Chondrocyte (in vitro differentiated cells): ENCODE measurements at regions not wholly inside any gene's neighbourhood (a gene's known extent, or its start where the extent isn't known, plus 50 kb on each side); places are given as distances from the start of the nearest gene placed in this dataset.
A peak's percentile ranks its signal among the peaks of the same experiment; 100 is the strongest.
"Not testable (repeated sequence)": the region's sequence is repeated elsewhere in the genome, so short reads cannot be mapped to it uniquely, and the experiment has no call there.

Source experiments
- DNase-seq: peaks from one replicate; pipeline ENCODE4 v3.0.0; 2021; ENCODE audit warnings: mixed read lengths, low spot score
- H3K27ac Mint-ChIP-seq: one replicate; pipeline ENCODE4 v1.8.0; 2021; ENCODE audit warnings: mild to moderate bottlenecking, moderate library complexity, mixed read lengths; ENCODE audit not compliant: unreplicated experiment
- H3K27me3 Mint-ChIP-seq: 2 replicates; pipeline ENCODE4 v1.8.0; 2021; ENCODE audit warnings: low read depth, mixed read lengths
- H3K36me3 Mint-ChIP-seq: 2 replicates; pipeline ENCODE4 v1.8.0; 2021; ENCODE audit warnings: low read depth, mixed read lengths
- H3K4me1 Mint-ChIP-seq: 2 replicates; pipeline ENCODE4 v1.8.0; 2021; ENCODE audit warnings: low read depth, mild to moderate bottlenecking, mixed read lengths
- H3K4me3 Mint-ChIP-seq: one replicate; pipeline ENCODE4 v1.8.0; 2021; ENCODE audit warnings: mild to moderate bottlenecking, moderate library complexity, mixed read lengths; ENCODE audit not compliant: unreplicated experiment
- H3K9me3 Mint-ChIP-seq: 2 replicates; pipeline ENCODE4 v1.8.0; 2021; ENCODE audit warnings: low read depth, mixed read lengths
- TF ChIP-seq, protein P1 (sequence below): fragments of 200-600 bp; sonication (generic); IDR thresholded peaks from 2 replicates; pipeline ENCODE4 v1.5.0; 2021; ENCODE audit warnings: antibody characterized with exemption, mild to moderate bottlenecking, moderate library complexity

DNA sequence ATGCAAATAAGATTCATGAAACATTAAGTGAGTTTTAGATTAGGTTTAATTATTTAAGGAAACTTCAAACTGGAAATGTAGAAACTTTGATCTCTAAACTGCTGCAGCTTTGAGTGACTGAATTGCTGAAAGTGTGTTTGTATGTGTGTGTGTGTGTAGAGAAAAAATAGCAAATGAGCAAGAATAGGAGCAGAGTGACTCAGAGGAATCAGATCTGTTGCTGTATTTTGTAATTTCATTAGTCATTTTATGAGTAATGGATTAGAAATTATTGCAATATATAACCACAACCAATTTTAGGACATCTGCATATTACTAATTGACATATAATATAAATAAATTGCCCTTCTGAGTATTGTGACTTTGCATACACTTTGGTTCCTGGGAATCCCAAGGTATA lies 52.8 kb upstream of the SLC9A9 start:
- DNase-seq = no peak
- H3K27ac Mint-ChIP-seq = no peak overlapping the region
- H3K9me3 Mint-ChIP-seq = no peaks in the 10 kb centered on the region
- TF ChIP-seq, protein P1, sequence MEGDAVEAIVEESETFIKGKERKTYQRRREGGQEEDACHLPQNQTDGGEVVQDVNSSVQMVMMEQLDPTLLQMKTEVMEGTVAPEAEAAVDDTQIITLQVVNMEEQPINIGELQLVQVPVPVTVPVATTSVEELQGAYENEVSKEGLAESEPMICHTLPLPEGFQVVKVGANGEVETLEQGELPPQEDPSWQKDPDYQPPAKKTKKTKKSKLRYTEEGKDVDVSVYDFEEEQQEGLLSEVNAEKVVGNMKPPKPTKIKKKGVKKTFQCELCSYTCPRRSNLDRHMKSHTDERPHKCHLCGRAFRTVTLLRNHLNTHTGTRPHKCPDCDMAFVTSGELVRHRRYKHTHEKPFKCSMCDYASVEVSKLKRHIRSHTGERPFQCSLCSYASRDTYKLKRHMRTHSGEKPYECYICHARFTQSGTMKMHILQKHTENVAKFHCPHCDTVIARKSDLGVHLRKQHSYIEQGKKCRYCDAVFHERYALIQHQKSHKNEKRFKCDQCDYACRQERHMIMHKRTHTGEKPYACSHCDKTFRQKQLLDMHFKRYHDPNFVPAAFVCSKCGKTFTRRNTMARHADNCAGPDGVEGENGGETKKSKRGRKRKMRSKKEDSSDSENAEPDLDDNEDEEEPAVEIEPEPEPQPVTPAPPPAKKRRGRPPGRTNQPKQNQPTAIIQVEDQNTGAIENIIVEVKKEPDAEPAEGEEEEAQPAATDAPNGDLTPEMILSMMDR = no peak
- H3K4me3 Mint-ChIP-seq = no peak overlapping the region
- no peaks in the 10 kb centered on the region for H3K36me3 Mint-ChIP-seq
- H3K4me1 Mint-ChIP-seq = peaks cover 5% of the 10 kb centered on the region
- no peaks in the 10 kb centered on the region for H3K27me3 Mint-ChIP-seq

DNA sequence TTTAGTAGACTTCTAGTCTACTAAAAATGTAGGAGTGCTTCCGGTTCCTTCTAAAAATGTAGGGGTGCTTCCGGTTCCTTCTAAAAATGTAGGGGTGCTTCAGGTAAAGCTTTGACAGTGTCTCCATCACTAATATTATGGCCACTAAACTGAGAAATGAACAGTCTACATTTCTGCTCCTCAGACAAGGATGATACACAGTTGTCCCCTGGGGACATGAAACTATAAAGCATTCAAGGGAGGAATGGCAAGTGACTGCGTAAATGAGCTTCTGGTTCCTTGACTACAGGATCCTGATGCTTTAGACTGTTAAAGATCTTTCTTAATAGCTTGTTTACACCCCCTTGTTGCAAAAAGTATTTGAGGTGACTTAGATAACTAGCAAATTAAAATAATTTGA lies 53.9 kb upstream of the SLC9A9 start:
- Mint-ChIP-seq H3K36me3 (no peaks in the 10 kb centered on the region), H3K9me3 (no peaks in the 10 kb centered on the region), H3K4me1 (peaks cover 5% of the 10 kb centered on the region), H3K27me3 (no peaks in the 10 kb centered on the region), H3K4me3 (no peak overlapping the region), H3K27ac (no peak overlapping the region)
- no peak for DNase-seq
- TF ChIP-seq, protein P1 = no peak

DNA sequence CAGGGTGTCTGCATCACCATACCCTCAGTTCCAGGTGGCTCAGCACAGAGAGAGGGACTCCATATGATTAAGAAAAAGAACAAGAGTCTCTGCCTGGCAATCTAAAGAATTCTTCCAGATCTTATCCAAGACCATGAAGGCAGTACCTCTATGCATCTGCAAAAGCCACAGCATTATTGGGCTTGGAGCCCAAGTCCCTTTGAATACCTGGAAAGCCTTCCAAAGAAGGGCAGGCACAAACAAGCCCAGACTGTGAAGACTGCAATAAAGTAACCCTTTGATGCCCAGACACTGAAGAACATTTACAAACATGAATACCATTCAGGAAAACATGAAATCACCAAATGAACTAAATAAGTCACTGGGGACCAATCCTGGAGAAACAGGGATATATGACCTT lies 60.9 kb upstream of the DIPK2A start:
- H3K27me3 Mint-ChIP-seq = peaks cover 4% of the 10 kb centered on the region
- H3K27ac Mint-ChIP-seq = no peak overlapping the region
- no peaks in the 10 kb centered on the region for H3K4me1 Mint-ChIP-seq
- H3K36me3 Mint-ChIP-seq = peaks cover 3% of the 10 kb centered on the region
- H3K9me3 Mint-ChIP-seq = peaks cover 10% of the 10 kb centered on the region
- no peak for DNase-seq
- H3K4me3 Mint-ChIP-seq = no peak overlapping the region
- TF ChIP-seq, protein P1 = no peak

DNA sequence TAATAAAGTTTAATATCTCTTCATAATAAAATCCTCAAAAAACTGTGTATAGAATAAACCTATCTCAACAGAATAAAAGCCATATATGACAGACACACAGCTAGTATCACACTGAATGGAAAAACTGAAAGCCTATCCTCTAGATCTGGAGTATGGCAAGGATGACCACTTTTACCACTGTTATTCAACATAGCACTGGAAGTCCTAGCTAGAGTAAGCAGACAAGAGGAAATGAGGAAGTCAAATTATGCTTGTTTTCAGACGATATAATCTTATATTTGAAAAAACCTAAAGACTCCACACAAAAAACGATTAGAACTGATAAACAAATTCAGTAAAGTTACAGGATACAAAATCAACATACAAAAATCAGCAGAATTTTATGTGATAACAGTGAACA lies 57.4 kb upstream of the DIPK2A start:
- H3K36me3 Mint-ChIP-seq = peaks cover 3% of the 10 kb centered on the region
- H3K4me1 Mint-ChIP-seq = no peaks in the 10 kb centered on the region
- no peak overlapping the region for H3K27ac Mint-ChIP-seq
- H3K27me3 Mint-ChIP-seq = peaks cover 6% of the 10 kb centered on the region
- no peak overlapping the region for H3K4me3 Mint-ChIP-seq
- no peak for DNase-seq
- H3K9me3 Mint-ChIP-seq = peaks cover 8% of the 10 kb centered on the region
- TF ChIP-seq, protein P1 = no peak

DNA sequence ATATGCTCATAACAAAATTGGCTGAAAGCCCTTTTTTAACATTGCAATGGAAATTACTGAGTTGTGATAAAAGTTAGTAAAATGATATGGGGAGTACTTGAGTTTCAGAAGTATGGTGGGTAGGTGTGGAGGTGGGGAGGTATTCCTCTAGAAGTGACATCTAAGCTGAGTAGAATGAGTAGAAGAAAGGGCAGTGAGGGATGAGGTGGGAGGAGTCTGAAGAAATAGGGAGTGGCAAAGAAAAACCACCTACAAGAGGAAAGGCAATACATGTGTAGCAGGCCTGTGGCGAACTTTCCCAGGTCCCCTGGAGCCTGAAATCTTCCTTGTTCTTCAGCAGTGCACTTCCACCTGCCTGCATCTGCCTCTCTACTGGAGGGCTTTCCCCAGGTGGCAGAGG lies 52.8 kb upstream of the DIPK2A start:
- peak; percentile 55 for DNase-seq

DNA sequence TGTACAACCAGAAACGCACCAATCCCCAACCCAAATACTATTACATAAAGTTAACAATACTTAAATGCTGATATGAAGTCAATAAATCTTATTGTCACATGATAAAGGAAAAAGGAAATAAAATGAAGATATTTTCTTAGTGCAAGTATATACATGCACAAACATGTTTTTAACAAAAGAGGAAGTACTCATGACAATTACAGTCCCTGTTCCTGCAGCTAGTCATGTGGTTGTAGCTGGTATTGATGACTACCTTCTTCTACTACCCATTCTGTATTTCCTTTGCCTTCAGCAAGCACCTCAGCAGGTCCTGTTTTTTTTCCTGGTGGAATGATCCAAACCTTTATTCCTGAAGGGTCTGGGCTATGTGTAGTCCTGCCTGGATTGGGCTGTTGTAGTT lies 50.4 kb upstream of the DIPK2A start:
- not testable (repeated sequence) for DNase-seq, H3K9me3 Mint-ChIP-seq, H3K36me3 Mint-ChIP-seq, H3K27me3 Mint-ChIP-seq, H3K4me3 Mint-ChIP-seq, H3K27ac Mint-ChIP-seq, H3K4me1 Mint-ChIP-seq

More for the DNA sequence above, 52.8 kb upstream of the DIPK2A start:
- no peak overlapping the region for H3K4me3 Mint-ChIP-seq
- TF ChIP-seq, protein P1 = no peak
- peaks cover 3% of the 10 kb centered on the region for H3K27me3 Mint-ChIP-seq
- no peaks in the 10 kb centered on the region for H3K4me1 Mint-ChIP-seq
- peaks cover 4% of the 10 kb centered on the region for H3K9me3 Mint-ChIP-seq
- H3K27ac Mint-ChIP-seq = no peak overlapping the region
- peaks cover 3% of the 10 kb centered on the region for H3K36me3 Mint-ChIP-seq
